NCI-H69 (cell line): ENCODE measurements at regions not wholly inside any gene's neighbourhood (a gene's known extent, or its start where the extent isn't known, plus 50 kb on each side); places are given as distances from the start of the nearest gene placed in this dataset.

Source experiments
- DNase-seq: peaks from one replicate; lab custom pipeline; 2025; lab: John Stamatoyannopoulos, UW

DNA sequence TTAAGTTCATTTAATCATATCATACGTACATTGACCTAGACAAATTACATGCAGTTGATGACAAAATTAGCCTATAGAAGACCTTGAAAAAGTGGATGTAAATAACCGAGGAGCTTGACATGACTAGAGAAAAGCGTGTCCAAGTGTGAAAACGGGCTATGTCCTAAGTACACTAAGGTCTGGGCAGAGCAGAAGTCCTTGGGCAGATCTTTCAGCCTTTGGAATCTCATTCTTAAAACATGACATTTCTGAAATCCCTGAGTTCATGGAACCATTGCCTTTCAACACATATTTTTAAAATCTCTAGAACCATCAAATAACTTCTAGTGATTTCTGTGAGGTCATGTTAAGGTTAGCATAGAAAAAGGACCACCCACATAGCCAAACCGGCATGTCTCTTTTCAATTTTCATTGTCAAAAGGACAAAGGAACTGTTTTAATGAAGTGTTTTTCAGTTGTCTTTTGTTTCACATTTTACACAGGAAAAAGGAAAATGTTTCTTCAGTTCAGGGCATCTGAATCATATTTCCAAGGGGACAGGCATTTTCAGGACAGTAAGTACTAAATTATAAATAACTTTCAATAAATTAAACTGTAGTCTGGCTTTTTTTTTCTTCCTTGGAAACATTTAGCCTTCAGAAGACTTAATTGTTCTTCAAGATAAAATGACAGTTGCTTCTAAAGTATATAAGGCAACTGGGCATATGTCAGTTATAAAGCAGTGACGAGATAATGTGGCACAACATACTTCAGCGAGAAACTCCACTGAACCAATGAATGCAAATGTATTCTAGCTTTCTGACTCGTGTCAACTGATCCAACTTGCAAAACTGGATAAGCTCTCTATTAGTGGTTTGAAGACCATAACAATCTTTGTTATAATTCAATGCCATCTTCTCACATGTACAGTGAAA is 416.8 kb downstream of the NFIB start:
- DNase-seq: no peak

- no peak for DNase-seq
Measured at GRCh38 chr9:13896047-13896446, 417.9 kb downstream of the NFIB start.

DNA sequence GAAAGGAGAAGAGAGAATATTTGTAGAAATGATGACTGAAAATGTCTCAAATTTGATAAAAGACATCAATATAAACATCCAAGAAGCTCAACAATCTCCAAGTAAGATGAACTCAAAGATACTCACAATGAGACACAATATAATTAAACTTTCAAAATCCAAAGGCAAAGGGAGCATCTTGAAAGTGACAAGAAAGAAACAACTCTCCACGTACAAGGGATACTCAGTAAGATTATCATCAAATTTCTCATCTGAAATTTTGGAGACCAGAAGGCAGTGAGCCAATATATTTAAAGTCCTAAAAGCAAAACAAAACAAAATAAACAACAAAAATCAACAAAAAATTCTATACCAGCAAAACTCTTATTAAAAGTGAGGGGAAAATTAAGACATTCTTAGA is 428.7 kb downstream of the NFIB start:
- DNase-seq: no peak

DNA sequence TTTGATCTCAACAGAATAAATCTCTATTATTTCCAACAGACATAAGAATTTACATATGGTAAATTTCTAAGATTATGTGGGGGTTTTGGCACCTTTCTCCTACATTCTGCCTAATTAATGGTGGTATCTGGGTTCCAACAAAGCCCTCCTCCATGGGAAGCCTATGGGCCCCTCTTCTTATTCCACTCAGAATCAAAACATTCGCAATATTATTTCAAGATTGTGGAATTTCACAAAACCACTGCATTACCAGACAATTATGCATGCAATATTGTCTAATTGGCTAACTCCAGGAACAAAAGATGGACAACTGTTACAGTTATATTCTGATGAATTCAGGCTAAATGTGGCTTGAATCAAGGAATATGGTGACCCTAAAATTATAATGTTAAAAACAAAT is 434.0 kb downstream of the NFIB start:
- no peak for DNase-seq

DNA sequence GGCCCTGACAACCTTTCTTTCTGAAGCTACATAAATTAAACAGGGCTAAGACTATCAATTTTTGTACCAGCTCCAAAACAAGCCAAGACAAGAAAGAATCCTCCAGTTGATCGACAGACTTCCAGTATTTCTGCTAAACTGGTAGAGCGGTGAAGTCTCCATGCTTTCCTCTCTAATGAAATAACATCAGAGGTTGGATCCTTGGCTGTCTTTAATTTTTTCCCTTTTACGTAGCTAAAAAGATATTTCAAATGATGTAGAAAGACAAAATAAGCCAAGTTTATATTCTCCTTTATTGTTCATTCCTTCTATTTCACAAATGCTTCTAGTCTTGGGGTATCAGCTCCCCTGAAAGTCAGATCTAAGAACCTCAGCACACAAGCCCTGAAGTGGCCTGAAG is 434.9 kb downstream of the NFIB start:
- no peak for DNase-seq

DNA sequence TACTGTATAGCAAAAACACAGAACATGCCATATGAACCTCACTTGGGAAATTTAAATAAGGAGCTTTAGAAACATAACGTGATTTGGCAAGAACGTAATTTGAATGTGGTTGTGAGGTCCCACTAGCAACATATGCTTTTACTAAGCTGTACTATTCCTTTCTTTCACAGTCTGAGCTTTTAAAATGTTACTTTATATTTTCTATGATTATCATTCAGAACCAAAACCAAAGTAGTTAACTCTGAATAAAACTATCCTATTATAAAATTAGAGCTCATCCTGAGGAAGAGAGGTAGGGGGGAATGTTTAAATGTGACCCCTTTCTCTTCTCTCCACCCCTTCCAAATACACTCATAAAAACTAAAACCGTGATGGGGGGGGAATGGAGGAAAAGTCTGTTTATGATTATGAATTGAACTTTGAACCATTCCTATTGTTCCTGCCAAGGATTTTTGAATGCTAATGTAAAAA is 435.7 kb downstream of the NFIB start:
- no peak for DNase-seq

DNA sequence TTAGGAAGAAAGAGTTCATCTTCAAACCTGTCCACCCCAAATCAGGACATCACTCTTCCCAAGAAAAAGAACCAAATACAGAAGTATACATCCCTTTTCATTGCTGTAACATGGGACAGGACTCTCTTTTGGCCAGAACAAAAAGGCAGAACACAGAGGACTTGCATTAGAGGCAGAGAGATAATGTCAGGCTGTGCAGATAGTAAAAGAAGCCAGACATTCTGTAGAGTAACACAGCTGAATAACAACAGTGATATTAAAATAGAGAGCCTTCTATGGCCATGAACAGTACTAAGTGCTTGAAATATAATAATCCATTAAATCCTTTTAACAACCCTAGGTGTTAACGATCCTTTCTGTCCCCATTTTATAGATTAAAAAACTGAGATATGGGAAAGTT is 437.2 kb downstream of the NFIB start:
- no peak for DNase-seq

DNA sequence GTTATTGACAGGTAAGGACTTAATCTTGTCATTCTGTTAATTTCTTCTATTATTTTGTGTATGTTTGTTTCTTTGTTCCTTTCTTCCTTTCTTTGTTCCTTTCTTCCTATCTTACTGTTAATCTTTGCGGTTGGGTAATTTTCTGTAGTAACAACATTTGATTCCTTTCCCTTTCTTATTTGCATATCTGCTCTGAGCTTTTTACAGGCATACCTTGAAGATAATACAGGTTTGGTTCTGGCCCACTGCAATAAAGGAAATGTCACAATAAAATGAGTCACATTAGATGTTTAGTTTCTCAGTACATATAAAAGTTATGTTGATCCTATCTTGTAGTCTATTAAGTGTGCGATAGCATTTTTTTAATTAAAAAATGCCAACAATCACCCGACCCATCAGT is 440.7 kb downstream of the NFIB start:
- DNase-seq: no peak

GRCh38 chr9:13868336-13868735 is 445.6 kb downstream of the NFIB start:
- DNase-seq: no peak

DNA sequence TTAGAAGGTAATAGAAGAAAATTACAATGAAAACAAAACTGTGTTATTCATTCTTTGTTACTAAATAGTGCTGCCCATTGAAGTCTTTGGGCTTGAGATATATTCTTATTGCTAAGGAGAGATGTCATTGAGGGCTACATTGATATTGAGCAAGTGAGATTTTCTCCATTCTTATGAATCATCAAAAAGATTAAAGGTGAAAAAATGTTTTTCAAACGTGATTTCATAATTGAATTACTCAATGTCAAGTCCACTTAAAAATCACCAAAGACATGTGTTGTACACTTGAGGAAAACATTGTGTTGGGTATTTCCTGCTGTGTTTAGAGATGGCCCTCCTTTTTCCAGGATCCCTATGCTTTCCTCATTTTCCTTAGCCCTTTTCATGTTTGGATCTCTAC is 448.1 kb downstream of the NFIB start:
- DNase-seq: no peak

DNA sequence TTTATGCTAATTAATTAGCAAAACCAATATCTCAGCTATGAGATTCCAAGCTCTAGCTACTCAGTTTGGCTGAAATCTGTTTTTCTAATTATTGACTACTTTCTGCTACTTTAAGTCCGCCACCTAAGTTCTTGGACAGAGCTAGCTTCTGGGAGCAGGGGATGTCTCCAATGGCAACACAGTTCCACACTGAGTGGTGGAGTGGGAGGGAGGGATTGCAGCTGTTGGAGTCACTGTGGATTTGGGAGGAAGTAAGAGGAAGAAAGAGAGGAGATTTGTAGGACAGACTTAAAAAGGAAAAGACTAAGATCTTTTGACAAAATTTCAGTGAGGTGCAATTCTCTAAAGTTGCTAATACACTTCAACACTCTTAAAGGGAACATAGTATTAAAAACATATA is 450.8 kb downstream of the NFIB start:
- DNase-seq: peak; percentile 79

DNA sequence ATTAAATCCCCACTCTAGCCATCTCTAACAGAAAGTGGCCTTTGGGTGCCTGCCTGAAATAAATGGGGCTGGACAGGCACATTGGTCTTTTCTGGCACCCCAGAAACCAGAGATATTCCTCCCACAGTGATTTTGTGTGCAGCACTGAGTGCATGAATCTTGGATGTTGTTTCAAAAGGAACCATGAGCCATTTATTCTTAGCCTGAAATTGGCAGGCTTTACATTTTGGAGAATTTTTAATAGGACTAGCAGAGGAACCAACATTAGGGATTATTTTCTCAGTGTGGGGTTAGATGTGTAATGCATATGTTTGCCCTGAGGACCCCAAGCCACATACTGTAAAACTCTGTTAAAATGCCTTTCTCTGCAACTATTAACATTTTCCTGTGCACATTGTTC is 451.3 kb downstream of the NFIB start:
- no peak for DNase-seq

- DNase-seq: no peak
Measured at GRCh38 chr9:13860946-13861640, 452.8 kb downstream of the NFIB start.

DNA sequence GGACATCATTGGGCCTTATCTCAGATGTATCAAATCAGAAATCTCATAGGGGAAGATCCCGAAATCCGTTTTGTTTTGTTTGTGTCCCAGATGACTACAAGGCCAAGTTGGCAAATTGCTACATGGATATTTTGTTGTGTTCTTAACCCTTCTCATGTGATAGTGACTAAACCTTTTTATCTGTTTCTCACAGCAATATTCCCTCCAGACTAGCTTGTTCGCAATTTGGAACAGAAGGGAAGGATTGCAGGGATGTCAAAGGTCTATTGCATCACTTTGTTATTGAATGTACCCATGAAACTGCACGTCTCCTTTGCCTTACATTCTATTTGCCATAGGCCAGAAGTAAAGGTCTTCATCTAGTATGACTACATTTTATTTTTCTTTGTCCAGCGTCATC is 453.9 kb downstream of the NFIB start:
- no peak for DNase-seq

GRCh38 chr9:13857521-13857920 is 456.4 kb downstream of the NFIB start:
- DNase-seq: no peak

DNA sequence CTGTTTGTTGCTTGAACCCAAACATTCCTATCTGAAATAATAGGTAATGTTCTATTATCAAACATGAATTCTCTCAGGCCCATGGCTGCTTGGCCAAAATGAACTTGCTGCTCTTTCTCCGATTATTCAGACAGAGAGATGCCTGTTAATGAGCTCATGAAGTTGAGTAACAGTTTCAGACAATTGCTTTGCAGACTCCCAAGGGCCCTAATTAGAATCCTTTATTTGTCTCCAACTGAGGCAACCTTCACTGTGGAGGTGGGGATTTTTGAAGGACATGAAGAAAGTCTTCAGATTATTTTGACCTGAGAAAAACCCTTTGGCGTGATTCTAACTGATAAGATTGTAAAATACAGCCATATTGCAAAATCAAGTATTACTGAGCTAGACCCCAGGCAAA is 466.7 kb downstream of the NFIB start:
- DNase-seq: peak; percentile 74

DNA sequence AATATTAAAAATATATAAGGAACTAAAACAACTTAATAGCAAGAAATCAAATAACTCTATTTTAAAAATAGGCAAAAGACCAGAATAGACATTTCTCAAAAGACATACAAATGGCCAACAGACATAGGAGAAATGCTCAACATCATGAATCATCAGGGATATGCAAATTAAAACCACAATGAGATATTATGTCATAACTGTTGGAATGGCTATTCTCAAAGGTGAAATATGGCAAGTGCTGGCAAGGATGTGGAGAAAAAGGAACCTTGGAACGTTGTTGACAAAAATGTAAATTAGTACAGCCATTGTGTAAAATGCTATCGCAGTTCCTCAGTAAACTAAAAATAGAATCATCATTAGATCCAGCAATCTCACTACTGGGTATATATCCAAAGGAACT is 468.5 kb downstream of the NFIB start:
- DNase-seq: no peak

- peak; percentile 97 for DNase-seq
Measured at GRCh38 chr9:13841746-13842462, 472.0 kb downstream of the NFIB start.

DNA sequence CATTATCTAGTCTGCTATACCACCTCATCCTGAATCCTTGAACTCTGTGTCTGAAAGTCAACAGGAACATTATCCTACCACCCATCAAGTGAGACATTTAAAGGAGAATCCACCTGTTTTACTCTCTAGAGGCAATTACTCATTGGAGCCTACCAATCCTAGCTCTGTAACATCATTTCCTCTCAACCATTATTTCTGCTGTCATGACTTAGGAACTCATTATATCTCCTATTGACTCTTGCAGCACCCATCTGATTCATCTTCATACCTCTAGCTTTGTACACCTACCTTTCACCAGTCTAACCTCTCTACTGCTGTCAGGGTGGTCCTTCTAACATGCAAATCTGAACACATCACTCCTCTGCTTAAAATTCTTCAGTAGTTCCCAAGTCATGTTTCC is 481.5 kb downstream of the NFIB start:
- DNase-seq: no peak

GRCh38 chr9:13823026-13823425 is 490.9 kb downstream of the NFIB start:
- no peak for DNase-seq

DNA sequence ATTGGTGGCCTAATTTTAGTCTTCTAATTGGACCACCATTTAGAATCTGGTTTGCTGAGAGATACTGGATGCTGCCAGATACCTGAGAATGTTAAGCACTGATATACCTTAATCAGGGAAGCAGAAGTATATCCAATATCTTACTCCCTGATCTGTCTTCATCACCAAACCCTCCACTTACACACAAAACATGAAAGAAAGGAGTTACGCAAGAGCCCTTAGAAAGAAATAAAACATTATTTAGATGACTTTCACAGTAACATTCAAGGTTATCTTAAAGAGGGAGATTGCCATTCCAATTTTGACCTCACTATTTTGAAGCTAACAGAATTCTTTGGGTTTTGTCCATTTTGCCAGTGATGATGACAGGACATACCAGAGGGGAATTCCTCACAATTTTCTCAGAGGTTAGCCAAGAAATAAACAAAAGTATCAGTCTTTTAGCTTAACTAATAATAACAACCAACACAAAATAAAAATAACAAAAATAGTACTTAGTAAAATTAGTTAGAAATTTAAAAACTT is 496.1 kb downstream of the NFIB start:
- no peak for DNase-seq

DNA sequence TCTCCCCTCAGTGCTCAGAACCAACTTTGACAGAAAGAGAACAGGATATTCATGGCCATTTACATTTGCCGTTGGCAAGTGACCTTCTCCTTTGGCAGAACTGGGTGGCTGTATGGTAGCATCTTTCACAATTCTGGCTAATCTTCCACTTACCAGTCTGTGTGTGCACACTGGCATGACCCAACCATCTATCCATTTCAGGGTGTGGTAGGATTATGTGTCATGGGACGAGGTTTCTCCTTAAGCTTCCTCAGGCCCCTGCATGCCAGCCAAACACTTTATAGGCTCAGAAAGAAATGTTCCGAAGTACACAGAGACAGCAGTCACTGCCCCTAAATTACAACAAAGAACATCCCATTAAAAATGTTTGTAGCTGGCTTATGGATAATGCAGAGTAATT is 497.1 kb downstream of the NFIB start:
- DNase-seq: no peak
